Lower leg skin (tissue), 4 donors: ENCODE measurements at regions not wholly inside any gene's neighbourhood (a gene's known extent, or its start where the extent isn't known, plus 50 kb on each side); places are given as distances from the start of the nearest gene placed in this dataset.

ENCODE experiments used
- DNase-seq, 2 donors: peaks; one replicate each; pipeline ENCODE4 v3.0.0-alpha.2; 2019; ENCODE audit warnings: low spot score in 2 of 2
- H3K4me3 ChIP-seq: fragments of 200-600 bp; sonication (generic); 2 replicates; pipeline ENCODE4 v1.5.1; 2017; ENCODE audit warnings: mild to moderate bottlenecking, low read depth; ENCODE audit not compliant: poor library complexity, severe bottlenecking
- POLR2A ChIP-seq, 2 donors: fragments of 450-650 bp; IDR thresholded peaks; one replicate each; pipeline ENCODE4 v1.6.1; 2016 to 2017; ENCODE audit warnings: antibody characterized with exemption in 2 of 2, mild to moderate bottlenecking in 1 of 2, moderate library complexity in 1 of 2
- WGBS, 2 donors: methylation state at CpG; one replicate each; pipeline ENCODE4 v1.1.5; 2018; 5-methylcytosine and 5-hydroxymethylcytosine counted together
- intact Hi-C: fragments of 100-400 bp; cut with DNase I; formaldehyde crosslinking; loops from one replicate; pipeline ENCODE4 v1.15.0; 2023; ENCODE audit warnings: low total_unique reads
- TF ChIP-seq, protein P1 (sequence below), 3 donors: fragments of 450-650 bp; IDR thresholded peaks; one replicate each; pipeline ENCODE4 v1.5.1; 2016; ENCODE audit warnings: antibody characterized with exemption in 3 of 3, mild to moderate bottlenecking in 3 of 3, moderate library complexity in 2 of 3

- intact Hi-C loops: no loop called here
- DNase-seq: no peak
- H3K4me3 ChIP-seq: no peak overlapping the region
- no peak for TF ChIP-seq POLR2A (IDR thresholded peaks at IDR 0.05)
- TF ChIP-seq, protein P1, sequence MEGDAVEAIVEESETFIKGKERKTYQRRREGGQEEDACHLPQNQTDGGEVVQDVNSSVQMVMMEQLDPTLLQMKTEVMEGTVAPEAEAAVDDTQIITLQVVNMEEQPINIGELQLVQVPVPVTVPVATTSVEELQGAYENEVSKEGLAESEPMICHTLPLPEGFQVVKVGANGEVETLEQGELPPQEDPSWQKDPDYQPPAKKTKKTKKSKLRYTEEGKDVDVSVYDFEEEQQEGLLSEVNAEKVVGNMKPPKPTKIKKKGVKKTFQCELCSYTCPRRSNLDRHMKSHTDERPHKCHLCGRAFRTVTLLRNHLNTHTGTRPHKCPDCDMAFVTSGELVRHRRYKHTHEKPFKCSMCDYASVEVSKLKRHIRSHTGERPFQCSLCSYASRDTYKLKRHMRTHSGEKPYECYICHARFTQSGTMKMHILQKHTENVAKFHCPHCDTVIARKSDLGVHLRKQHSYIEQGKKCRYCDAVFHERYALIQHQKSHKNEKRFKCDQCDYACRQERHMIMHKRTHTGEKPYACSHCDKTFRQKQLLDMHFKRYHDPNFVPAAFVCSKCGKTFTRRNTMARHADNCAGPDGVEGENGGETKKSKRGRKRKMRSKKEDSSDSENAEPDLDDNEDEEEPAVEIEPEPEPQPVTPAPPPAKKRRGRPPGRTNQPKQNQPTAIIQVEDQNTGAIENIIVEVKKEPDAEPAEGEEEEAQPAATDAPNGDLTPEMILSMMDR (IDR thresholded peaks at IDR 0.05): no peak
Observed at GRCh38 chr13:30850867-30851211, 55.2 kb upstream of the MEDAG start.

DNA sequence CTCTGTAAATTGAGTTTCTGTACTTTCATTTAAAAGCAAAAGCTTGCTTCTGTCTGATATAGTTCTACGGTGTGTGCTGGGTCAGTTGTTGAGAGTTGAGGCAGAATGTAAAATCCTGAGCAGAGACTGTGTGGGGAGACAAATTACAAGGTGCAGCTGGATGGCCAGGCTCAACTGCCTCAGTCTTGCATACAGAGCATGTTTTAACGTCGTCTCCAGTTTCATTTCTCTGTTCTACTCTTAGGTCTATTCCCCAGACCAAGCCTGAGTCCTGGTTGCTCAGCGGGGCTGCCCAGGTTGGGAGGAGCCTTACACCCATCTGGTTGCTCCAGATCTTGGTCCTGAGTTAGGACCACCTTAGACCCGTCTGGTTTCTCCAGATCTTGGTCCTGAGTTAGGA is 54.4 kb upstream of the MEDAG start:
- WGBS, 2 donors: 73 to 92% methylated on average over 5 of the region's 5 CpGs
- H3K4me3 ChIP-seq: no peak overlapping the region
- intact Hi-C loops: no loop called here
- DNase-seq: no peak
- TF ChIP-seq, protein P1 (IDR thresholded peaks at IDR 0.05): no peak
- no peak for TF ChIP-seq POLR2A (IDR thresholded peaks at IDR 0.05)

- TF ChIP-seq, protein P1 (IDR thresholded peaks at IDR 0.05): no peak
- TF ChIP-seq POLR2A (IDR thresholded peaks at IDR 0.05): no peak
- WGBS, 2 donors: 81 to 92% methylated on average over 3 of the region's 3 CpGs
Observed at GRCh38 chr13:30855569-30855968, 50.5 kb upstream of the MEDAG start.

DNA sequence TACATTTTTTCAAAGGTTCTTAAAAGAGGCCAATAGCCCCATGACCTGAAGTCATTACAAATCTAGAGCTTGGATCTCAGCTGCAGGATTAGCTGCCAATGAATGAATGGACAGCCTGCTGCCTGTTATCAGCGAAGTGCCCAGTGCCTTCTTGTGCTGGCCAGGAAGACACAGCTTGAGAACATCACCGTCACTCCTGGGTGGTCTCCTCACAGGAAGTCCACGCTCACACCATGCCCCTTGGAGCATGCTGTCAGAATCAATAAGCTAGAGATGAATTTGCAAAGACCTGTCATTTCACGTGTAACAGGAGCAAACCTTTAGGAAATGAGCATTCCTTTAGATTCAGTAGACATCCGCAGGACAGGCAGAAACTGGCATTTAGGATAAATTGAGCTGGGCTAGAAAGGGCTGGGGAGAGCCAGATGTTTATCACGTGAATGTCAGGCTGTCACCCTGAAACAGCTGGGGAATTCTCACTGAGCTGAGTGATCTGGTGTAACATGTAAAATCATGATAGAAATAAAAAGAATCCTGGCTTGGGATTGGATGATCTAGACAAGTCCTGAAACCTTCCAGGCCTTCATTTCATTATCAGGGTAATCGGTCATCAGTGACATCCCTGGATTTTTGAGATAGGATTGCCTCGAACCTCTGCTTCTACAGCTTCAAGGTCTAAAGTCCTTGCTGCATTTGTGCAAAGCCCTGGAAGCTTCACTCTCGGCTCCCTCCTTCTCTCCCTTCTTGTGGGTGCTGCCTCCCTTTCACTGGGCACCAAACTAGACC is 49.9 kb upstream of the MEDAG start:
- peak in 1 of 2 donors; percentile 43 for DNase-seq
- H3K4me3 ChIP-seq: no peak overlapping the region
- 61 to 64% methylated on average over 9 of the region's 9 CpGs for WGBS, 2 donors
- TF ChIP-seq, protein P1 (IDR thresholded peaks at IDR 0.05): no peak
- no peak for TF ChIP-seq POLR2A (IDR thresholded peaks at IDR 0.05)
- intact Hi-C loops: no loop called here

More at GRCh38 chr13:30855569-30855968, 50.5 kb upstream of the MEDAG start:
- H3K4me3 ChIP-seq: no peak overlapping the region
- intact Hi-C loops: no loop called here
- DNase-seq: peak in 1 of 2 donors; percentile 76
